GM21717 (cell line): ENCODE measurements at regions not wholly inside any gene's neighbourhood (a gene's known extent, or its start where the extent isn't known, plus 50 kb on each side); places are given as distances from the start of the nearest gene placed in this dataset.

Source experiments
- ATAC-seq: cut with Tn5 transposase; IDR thresholded peaks from one replicate; pipeline ENCODE4 v1.9.1; 2021; ENCODE audit warnings: mild to moderate bottlenecking, moderate library complexity; ENCODE audit not compliant: unreplicated experiment

DNA sequence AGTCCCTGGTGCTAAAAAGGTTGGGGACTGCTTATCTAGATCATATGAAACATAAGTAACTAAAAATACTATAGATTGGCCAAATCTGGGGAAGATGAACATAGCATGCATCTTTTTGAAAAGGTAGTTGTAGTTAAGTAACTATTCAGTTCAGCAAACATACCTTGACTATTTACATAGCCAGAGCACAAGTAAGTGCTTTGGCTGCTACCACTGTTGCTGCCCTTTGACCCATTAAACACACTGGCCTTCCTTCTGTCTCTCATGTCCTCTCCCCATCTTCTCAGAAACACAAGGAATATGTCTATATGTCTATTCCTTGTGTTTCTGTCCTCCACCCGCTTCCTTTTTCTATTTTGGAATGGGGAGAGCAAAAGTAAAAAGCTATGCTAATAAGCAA, 87.9 kb upstream of the SPRY1 start:
- ATAC-seq: no peak

DNA sequence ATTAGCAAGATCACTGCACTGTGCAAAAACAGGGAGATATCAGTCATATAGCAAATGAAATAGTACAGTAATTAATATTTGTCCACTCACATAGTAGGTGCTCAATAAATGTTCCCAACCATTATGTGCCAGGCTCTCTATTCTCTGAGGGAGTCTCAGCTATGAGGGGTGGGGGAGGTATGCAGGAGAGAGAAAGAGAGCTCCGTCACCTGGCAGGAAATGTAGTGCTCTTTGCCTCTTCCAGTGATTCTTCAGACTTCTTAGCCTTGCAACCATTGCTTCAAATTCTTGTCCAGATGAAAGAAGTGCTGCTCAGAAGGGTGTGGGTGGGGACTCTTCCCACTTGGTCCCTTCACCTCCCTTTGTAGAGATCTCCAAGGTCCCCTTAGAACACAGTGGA, 84.5 kb upstream of the SPRY1 start:
- no peak for ATAC-seq

DNA sequence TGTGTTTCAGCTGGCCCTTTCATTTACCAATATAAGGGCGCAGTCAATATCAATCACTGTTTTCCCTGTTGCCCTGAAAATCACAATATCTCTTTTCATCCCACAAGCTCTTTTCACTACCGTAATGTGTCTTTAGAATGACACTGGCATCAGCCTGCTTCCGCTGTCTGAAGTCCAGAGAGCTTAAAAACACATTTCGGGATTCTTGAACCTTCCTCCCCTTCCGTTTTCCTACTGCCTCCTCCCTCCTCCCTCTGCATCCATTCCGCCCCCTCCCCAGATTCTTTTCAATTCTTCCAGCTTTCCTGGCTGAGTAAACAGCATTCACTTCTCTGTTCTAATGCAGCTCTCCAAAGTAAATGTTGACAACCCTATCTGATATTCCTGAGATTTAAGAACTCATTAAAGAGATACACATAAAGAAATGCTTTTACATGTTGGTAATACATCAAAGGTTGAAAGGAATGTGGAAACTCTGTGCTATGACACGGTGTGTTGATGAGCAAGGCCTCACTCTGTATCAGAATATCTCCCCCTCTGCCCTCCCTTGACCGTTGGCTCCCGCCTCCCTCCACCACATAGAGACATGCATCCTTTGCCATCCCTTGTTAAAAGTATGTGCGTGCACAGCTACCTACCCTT, 83.5 kb upstream of the SPRY1 start:
- ATAC-seq: no peak

DNA sequence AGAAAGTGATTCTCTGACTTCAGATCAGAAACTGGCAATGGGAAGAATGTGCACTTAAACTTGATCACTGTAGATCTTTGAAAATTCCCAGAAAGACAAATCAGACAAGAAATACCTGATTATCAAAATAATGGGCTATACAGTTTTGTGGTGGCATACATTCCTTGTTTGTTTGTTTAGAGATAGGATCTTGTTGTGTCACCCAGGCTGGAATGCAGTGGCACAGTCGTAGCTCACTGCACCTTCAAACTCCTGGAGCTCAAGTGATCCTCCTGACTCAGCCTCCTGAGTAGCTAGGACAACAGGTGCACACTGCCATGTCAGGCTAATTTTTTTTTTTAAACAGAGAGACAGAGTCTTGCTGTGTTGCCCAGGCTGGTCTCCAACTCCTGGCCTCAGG, 81.0 kb upstream of the SPRY1 start:
- no peak for ATAC-seq

DNA sequence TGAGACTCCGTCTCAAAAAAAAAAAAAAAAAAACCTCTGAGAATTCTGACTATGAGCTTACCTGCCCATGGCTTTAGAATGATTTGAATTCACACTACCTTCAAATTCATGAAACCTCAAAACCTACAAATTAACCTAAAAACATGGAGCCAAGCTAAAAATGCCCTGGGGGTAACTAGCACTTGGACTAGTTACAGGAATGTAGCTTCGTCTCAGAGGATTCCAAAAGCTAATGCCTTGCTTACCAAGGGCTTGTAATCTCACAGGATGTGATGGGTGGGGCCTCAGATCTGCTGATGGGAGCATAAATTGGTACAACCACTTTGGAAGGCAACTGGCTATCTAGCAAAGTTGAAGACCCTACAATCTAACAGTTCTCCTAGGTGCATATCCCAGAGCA, 79.4 kb upstream of the SPRY1 start:
- ATAC-seq: no peak

DNA sequence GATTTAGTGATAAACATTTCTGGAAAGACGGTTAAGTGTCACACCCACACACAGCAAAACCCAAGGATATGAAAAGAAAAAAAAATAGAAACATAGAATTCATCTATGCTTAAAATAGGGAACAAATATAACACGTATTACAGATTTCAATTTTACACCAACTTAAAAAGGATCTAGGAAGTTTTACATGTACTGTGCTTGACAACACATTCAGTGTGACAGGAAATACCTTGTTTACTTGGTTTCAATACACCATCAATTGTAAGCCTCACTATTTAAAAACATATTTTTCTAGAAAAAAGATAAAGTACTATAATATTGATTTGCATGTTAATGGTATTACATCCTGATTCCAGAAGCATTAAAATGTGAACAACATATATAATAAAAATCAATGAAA, 77.0 kb upstream of the SPRY1 start:
- no peak for ATAC-seq

DNA sequence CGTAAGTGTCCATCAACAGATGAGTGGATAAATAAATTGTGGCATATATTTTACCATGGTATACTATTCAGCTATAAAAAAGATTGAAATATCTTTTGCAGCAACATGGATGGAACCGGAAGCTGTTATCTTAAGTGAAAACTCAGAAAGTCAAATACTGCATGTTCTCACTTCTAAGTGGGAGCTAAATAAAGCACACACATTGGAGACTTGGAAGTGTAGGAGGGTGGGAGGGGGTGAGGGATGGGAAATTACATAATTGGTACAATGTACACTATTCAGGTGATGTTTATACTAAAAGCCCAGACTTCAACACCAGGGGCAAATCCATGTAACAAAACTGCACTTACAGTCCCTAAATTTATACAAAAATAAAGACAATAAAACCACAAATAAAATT, 72.6 kb upstream of the SPRY1 start:
- no peak for ATAC-seq

DNA sequence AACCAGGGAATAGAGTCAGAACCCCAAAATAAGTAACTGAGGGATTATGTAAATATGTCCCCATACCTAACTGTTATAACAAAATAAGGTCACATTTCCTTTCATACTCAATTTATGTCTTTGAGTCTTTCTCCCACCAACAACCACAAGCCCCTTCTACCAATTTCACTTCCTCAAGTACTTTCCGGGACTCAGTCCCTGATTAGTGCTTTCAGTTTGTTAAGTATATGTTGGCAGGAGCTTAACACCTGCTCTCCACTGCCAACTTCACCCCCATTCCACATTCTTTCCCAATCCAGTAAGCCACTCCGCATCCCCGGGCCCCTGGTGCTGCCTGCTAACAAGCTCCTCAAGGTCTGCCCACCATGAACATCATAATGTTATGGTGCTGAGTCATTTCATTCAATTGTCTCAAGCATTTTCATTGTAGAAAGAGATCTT, 71.3 kb upstream of the SPRY1 start:
- peak; percentile 99 for ATAC-seq

DNA sequence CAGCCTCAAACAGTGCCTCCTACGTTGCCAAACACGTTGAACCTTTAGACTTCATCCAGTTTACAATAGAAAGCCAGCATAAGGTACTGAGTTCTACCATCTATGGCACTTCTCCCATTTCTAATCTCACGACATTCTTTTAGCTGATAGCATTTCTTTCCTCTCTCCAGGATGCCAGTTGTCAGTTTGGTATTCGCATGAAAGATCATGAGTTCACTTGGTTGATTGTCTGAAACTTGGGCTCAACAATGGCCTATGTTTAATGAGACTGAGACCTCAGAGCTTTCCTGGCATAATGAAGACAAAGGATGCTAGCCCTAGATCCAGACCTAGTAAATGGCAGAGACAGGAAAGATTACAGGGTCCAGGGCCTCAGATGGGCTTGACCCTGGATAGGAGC, 69.2 kb upstream of the SPRY1 start:
- ATAC-seq: no peak

DNA sequence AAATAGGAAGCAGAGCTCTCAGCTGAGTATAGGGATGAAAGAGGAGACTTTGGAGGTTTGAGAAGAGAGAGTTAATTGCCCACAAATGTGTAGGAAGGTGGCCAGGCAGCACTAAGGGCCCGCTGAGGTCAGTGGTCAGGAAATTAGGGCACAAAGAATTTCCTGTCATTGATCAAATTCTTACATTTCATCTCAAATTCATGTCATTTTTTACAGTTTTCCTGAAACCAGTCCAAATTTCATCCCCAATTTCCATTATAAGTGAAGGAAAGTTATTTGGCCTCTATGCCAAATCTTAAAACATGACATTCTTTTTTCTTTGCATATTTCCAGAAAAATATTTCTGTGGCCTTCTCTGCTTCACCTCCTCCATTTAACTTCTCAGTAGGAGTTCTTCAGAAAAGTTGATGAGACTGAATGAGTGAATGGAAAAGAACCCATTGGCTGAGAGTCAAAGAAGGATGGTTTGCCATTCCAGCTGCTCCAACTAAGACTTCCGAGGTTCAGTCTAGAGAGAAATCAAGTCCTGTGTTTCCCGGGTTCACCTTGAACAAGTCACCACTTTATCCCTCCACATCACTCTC, 68.7 kb upstream of the SPRY1 start:
- ATAC-seq: no peak

DNA sequence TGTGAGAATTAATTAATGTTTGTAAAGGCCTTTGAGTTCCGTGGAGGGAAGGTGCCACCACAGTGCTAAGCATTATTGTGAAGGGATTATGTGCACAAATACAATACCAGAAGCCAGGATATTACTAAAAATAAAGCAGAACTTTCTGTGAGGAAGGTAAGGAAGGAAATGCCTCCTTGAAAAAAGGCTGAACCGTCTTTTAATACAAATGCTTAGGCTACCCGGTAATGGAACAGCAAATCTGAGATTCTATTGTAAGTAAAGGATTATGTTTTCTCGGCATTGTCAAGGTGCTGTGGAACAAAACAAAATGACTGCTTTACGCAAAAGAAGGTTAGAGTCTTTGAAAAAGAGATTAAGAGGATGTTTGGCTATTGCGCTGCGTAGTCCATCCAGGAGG, 57.9 kb upstream of the SPRY1 start:
- ATAC-seq: no peak

DNA sequence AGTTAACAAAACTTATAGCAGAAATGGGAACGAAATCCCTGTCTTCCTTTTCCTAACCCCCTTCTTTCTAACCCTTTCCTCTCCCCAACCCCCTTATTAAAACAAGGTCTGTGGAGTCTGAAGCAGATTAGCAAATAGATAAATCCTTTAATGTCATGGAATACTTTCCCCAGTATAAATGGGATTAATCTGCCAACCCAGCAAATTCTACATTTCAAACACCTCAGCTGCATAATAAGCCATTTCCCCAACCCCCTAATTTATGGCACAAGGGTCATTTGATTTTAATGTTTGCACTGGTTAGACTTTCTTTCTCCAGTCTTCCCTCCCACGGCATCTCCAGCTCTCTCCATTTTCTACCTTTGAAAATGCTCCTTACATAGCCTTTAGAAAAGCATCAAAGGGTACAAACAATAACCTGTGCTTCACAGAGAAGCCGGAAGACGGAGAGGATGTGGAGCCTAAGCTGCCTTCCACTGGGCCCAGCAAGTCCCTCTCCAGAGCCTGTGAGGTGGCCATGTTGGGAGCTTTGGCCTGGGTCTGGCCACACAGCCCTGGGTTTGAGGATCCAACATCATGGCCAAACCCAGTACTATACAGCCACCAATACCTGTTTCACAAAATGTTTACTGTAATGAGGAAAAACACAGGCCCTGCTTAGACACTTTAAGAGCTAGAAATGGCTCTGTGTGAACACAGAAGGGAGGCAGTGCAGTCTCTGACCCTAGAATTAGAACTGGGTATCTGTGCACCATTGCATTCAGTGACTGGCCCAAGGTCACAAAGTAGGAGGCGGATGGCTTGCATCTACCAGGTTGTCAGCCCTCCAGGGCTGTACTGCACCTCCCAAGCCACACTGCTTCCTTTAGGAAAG, 56.9 kb upstream of the SPRY1 start:
- no peak for ATAC-seq

DNA sequence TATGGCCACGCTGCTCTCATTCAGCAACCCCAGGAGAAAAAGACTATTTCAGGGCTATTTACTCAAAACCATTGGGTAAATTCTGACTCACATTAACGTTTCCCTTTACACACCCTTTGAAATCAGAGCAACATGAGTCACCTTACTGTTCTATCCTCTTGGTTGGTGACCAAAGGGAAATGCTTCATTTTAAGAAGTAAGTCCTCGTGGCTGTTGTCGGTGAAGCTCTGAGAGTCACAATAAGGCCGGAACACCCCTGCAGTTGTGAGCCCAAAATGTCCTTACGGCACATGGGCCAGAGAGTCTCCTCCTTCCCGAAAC, 56.3 kb upstream of the SPRY1 start:
- no peak for ATAC-seq

DNA sequence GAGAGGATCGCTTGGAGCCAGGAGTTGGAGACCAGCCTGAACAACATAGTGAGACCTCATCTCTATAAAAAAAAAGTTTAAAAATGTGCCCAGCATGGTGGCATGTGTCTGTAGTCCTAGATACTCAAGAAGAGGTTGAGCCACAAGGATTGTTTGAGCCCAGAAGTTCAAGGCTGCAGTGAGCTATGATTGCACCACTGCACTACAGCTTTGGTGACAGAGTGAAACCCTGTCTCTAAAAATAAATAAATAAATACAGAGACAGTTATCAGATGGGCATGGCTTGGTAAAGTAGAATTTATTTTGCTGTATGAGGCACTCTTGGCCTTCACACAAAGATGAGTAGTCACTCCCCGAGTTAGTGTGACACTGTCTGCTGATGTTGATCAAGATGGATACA, 54.1 kb upstream of the SPRY1 start:
- ATAC-seq: no peak

DNA sequence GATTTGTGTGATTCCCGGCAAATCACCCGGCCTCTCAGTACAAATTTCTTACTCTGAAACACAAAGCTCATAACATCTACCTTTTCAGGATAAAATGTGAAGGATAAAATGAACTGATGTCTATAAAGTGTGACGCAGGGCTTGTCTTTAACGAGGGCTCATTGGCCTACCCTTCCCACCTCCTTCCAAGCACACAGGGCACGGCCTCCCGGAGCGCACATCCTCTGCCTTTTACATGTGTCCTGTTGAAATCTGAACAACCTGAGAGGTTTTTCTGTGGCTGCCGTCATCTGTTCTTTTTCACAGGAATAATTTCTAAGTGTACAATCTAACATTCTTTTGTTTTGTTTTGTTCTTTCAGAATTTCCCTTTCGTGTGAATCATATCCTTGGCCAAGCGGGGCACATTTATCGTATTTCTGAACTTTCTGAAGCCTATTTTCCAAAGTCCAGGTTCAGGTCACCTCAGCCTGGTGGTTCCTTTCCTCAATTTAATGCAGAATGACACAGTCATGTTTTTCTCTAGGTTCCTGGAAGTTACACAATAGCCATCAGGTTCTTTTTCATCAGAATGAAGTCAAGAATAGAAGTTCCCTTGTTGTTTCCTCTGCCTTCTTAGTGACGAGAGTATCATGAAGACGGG, 53.1 kb upstream of the SPRY1 start:
- no peak for ATAC-seq

DNA sequence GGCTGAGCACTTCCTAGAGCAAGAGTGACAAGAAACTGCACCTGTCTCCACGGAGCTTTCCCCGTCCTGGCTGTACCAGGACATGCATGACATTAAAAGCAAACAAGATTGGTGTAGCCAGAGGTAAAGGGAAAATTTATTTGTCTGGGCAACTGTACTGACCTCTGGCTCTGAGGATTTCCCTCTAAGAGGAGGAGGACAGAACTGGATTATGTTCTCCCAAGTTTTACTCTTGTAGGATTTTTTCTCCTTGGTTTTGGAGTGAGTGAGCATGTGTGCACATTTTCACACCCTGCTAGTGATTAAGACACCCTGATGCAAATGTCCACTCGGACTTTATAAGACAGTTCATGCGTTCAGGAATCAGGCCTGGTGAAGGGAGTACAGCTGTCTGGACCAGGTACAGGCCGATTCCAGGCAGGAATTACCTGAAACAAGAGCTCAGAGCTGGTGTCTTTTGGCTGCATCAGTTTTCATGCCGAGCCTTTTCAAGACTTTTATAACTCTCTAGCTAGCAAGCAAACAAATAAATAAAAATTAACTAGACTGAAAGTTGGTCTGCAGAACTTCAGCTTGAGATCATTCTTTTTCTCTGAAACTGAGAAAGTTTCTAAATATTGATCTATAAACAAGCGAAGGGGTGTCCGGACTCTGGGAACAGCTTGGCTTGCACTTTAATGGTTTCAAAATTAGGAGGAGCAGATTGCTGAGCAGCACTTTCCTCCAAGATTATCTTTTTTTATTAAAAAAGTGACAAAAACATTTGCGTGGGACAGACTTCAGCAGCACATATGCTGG, 51.3 kb upstream of the SPRY1 start:
- no peak for ATAC-seq

DNA sequence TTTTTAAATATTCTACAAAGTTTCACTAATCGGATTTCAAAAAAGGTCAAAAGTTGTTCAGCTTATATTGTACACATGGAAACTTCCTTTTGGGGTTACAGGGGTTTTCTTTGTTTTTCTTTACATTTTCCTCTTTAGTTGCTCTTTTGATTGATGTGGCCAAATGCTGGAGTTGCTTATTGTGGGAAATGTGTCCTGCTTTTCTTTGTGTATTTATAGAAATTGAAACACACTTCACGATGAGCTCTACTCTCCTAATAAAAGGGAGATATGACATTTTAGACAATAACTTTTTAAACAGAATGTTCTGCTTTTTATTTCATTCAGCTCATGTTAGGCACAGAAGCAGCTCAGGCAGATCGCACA, 50.7 kb upstream of the SPRY1 start:
- ATAC-seq: no peak

DNA sequence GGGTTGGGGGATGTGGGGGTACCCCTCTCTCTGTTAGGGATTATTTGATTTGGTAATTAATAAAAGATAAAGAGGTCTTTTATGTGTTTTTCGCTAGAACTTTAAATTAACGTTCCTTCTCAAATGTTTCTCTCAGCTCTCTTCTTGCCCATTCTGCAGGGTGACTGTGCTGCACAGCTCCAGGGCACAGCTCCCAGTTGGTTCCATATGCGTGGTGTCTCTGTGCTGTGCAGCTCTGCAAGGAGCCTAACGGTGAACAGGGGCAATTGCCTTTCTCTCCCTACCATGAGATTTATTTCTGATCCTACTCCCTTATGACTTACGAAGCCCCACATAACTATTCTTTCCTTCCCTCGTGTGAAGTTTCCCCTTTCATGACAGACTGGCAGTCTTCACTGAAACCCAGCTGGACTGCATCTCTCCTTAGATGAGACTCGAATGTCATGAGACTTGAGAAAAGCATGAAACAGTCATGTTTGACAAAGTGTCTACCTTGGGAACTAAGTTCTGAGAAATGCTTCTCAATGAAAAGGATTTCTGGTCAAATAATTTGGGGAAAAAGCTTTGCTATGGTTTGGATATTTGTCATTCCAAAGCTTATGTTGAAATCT, 50.2 kb upstream of the SPRY1 start:
- no peak for ATAC-seq
